GM23338 (cell line): ENCODE measurements at regions not wholly inside any gene's neighbourhood (a gene's known extent, or its start where the extent isn't known, plus 50 kb on each side); places are given as distances from the start of the nearest gene placed in this dataset.

Experiments
- ATAC-seq: fragments of 200-7000 bp; cut with Tn5 transposase; 3 replicates; pipeline ENCODE4 v1.9.1; 2020
- DNase-seq: peaks from one replicate; pipeline ENCODE4 v3.0.0-alpha.2; 2015; ENCODE audit warnings: low spot score
- H2AFZ ChIP-seq: fragments of 200-600 bp; sonication (generic); 2 replicates; pipeline ENCODE4 v1.8.0; 2016; ENCODE audit warnings: antibody characterized with exemption, mild to moderate bottlenecking, moderate library complexity
- H3F3A ChIP-seq: fragments of 200-600 bp; sonication (generic); replicated peaks from 2 replicates; pipeline ENCODE4 v1.8.0; 2017; ENCODE audit warnings: antibody characterized with exemption, mixed run types, low read depth
- H3K27ac ChIP-seq: fragments of 200-600 bp; sonication (generic); 2 replicates; pipeline ENCODE4 v1.6.1; 2016; ENCODE audit warnings: low read depth
- H3K27me3 ChIP-seq: fragments of 200-600 bp; sonication (generic); 2 replicates; pipeline ENCODE4 v1.8.0; 2016; ENCODE audit warnings: mild to moderate bottlenecking, mixed run types, moderate library complexity; ENCODE audit not compliant: insufficient read depth
- H3K36me3 ChIP-seq: fragments of 200-600 bp; sonication (generic); 2 replicates; pipeline ENCODE4 v1.8.0; 2016; ENCODE audit warnings: mild to moderate bottlenecking; ENCODE audit not compliant: insufficient read depth
- H3K4me1 ChIP-seq: fragments of 200-600 bp; sonication (generic); 2 replicates; pipeline ENCODE4 v1.8.0; 2016; ENCODE audit warnings: mild to moderate bottlenecking, moderate library complexity; ENCODE audit not compliant: insufficient read depth
- H3K4me2 ChIP-seq: fragments of 200-600 bp; sonication (generic); 2 replicates; pipeline ENCODE4 v1.7.1; 2017; ENCODE audit warnings: mixed run types
- H3K4me3 ChIP-seq: fragments of 200-600 bp; sonication (generic); 2 replicates; pipeline ENCODE4 v1.6.1; 2016; ENCODE audit warnings: mixed run types
- H3K79me2 ChIP-seq: fragments of 200-600 bp; sonication (generic); replicated peaks from 2 replicates; pipeline ENCODE4 v1.8.0; 2017; ENCODE audit warnings: mild to moderate bottlenecking; ENCODE audit not compliant: insufficient read depth
- H3K9me2 ChIP-seq: fragments of 200-600 bp; sonication (generic); 2 replicates; pipeline ENCODE4 v1.8.0; 2017; ENCODE audit not compliant: insufficient read depth
- H4K20me1 ChIP-seq: fragments of 200-600 bp; sonication (generic); replicated peaks from 2 replicates; pipeline ENCODE4 v1.8.0; 2017; ENCODE audit warnings: mild to moderate bottlenecking; ENCODE audit not compliant: insufficient read depth
- H3K27ac Mint-ChIP-seq: 2 replicates; pipeline ENCODE4 v1.8.0; 2020; ENCODE audit warnings: inconsistent platforms, mild to moderate bottlenecking, moderate library complexity, mixed read lengths
- H3K27me3 Mint-ChIP-seq: 3 replicates; pipeline ENCODE4 v1.8.0; 2022; ENCODE audit warnings: low read depth, mild to moderate bottlenecking, moderate library complexity, mixed read lengths, inconsistent platforms; ENCODE audit not compliant: insufficient read depth, poor library complexity
- H3K36me3 Mint-ChIP-seq: 3 replicates; pipeline ENCODE4 v1.8.0; 2021; ENCODE audit warnings: low read depth, mild to moderate bottlenecking, inconsistent platforms, moderate library complexity, mixed read lengths
- H3K4me1 Mint-ChIP-seq: 3 replicates; pipeline ENCODE4 v1.8.0; 2020; ENCODE audit warnings: mild to moderate bottlenecking, inconsistent platforms, mixed read lengths
- H3K4me3 Mint-ChIP-seq: 3 replicates; pipeline ENCODE4 v1.8.0; 2021; ENCODE audit warnings: moderate library complexity, mild to moderate bottlenecking, inconsistent platforms, mixed read lengths
- H3K9me3 Mint-ChIP-seq: 3 replicates; pipeline ENCODE4 v1.8.0; 2020; ENCODE audit warnings: moderate library complexity, mild to moderate bottlenecking, inconsistent platforms, mixed read lengths
- CREB1 ChIP-seq: fragments of 250-450 bp; sonication (Bioruptor Pico); IDR thresholded peaks from 2 replicates; pipeline ENCODE4 v1.5.0; 2020; ENCODE audit warnings: low read depth, mild to moderate bottlenecking, moderate library complexity
- EZH2 ChIP-seq: fragments of 200-600 bp; sonication (generic); IDR thresholded peaks from one replicate; pipeline ENCODE4 v1.8.0; 2017; ENCODE audit warnings: antibody characterized with exemption, mild to moderate bottlenecking, low read depth; ENCODE audit not compliant: unreplicated experiment
- EZH2phosphoT487 ChIP-seq: fragments of 200-600 bp; sonication (generic); IDR thresholded peaks from one replicate; pipeline ENCODE4 v1.8.1; 2018; ENCODE audit warnings: antibody characterized with exemption; ENCODE audit not compliant: unreplicated experiment
- JUNB ChIP-seq: IDR thresholded peaks from one replicate; pipeline ENCODE4 v1.6.1; 2016; ENCODE audit warnings: antibody characterized with exemption; ENCODE audit not compliant: unreplicated experiment
- NANOG ChIP-seq: IDR thresholded peaks from 2 replicates; pipeline ENCODE4 v1.6.1; 2016; ENCODE audit warnings: antibody characterized with exemption, borderline replicate concordance
- POLR2AphosphoS5 ChIP-seq: IDR thresholded peaks from 2 replicates; pipeline ENCODE4 v1.6.1; 2016; ENCODE audit warnings: antibody characterized with exemption, low read depth
- STAT1 ChIP-seq: IDR thresholded peaks from one replicate; pipeline ENCODE4 v1.6.1; 2016; ENCODE audit warnings: antibody characterized with exemption; ENCODE audit not compliant: unreplicated experiment
- ZNF114 ChIP-seq: fragments of 250-450 bp; sonication (Bioruptor Pico); IDR thresholded peaks from 2 replicates; pipeline ENCODE4 v1.5.0; 2020; ENCODE audit warnings: mild to moderate bottlenecking, moderate library complexity
- ZNF331 ChIP-seq: fragments of 250-450 bp; sonication (Bioruptor Pico); IDR thresholded peaks from 2 replicates; pipeline ENCODE4 v1.5.0; 2020; ENCODE audit warnings: low read depth, mild to moderate bottlenecking, moderate library complexity
- TF ChIP-seq, protein P1 (sequence below): IDR thresholded peaks from one replicate; pipeline ENCODE4 v1.6.1; 2018; ENCODE audit warnings: antibody characterized with exemption; ENCODE audit not compliant: unreplicated experiment
- TF ChIP-seq, protein P2 (sequence below), 2 experiments: fragments of 200-600 bp in 1 of 2; sonication (generic) in 1 of 2; conservative IDR thresholded peaks; 2 replicates each; pipeline versions ENCODE4 v1.5.1 to v1.6.1; 2016 to 2017; ENCODE audit warnings: antibody characterized with exemption in 2 of 2, low read depth in 2 of 2, mild to moderate bottlenecking in 2 of 2, moderate library complexity in 1 of 2
- TF ChIP-seq, protein P3 (sequence below): IDR thresholded peaks from 2 replicates; pipeline ENCODE4 v1.6.1; 2016; ENCODE audit warnings: antibody characterized with exemption
- TF ChIP-seq, protein P4 (sequence below): fragments of 250-450 bp; sonication (Bioruptor Pico); IDR thresholded peaks from 2 replicates; pipeline ENCODE4 v1.5.0; 2020; ENCODE audit warnings: mild to moderate bottlenecking, moderate library complexity

DNA sequence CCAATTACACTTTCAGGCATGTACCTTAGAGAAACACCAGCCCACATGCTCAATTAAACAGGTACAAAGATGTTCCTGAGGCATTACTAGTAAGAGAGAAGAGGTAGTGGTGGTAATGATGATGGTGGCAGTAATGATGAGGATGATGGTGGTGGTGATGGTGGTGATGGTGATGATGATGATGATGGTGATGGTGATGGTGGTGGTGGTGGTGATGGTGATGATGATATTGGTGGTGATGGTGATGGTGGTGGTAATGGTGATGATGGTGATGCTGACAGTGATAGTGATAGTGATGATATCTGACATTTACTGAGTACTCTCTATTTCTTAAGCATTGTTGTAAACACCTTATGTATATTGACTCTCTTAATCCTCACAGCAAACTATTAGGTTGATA, 318.4 kb downstream of the NSG2 start:
- H3K9me2 ChIP-seq: no peaks in the 10 kb centered on the region
- Mint-ChIP-seq H3K9me3 (peaks cover 13% of the 10 kb centered on the region), H3K27ac (no peak overlapping the region), H3K4me1 (no peaks in the 10 kb centered on the region), H3K36me3 (no peaks in the 10 kb centered on the region), H3K4me3 (no peak overlapping the region), H3K27me3 (peaks cover 3% of the 10 kb centered on the region)
- H3K79me2 ChIP-seq: no peaks in the 10 kb centered on the region
- H3K4me3 ChIP-seq: no peak overlapping the region
- no peaks in the 10 kb centered on the region for H4K20me1 ChIP-seq
- 0 out of 2 replicates have a peak, but pooled peaks cover 5% of the 10 kb centered on the region for H3K36me3 ChIP-seq
- H3K4me1 ChIP-seq: no peaks in the 10 kb centered on the region
- H3K27me3 ChIP-seq: no peaks in the 10 kb centered on the region
- no peak overlapping the region for H3K27ac ChIP-seq
- no peak overlapping the region for H2AFZ ChIP-seq
- TF ChIP-seq, protein P1, sequence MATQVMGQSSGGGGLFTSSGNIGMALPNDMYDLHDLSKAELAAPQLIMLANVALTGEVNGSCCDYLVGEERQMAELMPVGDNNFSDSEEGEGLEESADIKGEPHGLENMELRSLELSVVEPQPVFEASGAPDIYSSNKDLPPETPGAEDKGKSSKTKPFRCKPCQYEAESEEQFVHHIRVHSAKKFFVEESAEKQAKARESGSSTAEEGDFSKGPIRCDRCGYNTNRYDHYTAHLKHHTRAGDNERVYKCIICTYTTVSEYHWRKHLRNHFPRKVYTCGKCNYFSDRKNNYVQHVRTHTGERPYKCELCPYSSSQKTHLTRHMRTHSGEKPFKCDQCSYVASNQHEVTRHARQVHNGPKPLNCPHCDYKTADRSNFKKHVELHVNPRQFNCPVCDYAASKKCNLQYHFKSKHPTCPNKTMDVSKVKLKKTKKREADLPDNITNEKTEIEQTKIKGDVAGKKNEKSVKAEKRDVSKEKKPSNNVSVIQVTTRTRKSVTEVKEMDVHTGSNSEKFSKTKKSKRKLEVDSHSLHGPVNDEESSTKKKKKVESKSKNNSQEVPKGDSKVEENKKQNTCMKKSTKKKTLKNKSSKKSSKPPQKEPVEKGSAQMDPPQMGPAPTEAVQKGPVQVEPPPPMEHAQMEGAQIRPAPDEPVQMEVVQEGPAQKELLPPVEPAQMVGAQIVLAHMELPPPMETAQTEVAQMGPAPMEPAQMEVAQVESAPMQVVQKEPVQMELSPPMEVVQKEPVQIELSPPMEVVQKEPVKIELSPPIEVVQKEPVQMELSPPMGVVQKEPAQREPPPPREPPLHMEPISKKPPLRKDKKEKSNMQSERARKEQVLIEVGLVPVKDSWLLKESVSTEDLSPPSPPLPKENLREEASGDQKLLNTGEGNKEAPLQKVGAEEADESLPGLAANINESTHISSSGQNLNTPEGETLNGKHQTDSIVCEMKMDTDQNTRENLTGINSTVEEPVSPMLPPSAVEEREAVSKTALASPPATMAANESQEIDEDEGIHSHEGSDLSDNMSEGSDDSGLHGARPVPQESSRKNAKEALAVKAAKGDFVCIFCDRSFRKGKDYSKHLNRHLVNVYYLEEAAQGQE: no peak
- no peak for TF ChIP-seq EZH2
- TF ChIP-seq NANOG: no peak
- TF ChIP-seq CREB1 (CRISPR knock-in tag): no peak
- no peak for TF ChIP-seq ZNF114 (CRISPR knock-in tag)
- TF ChIP-seq, protein P2, sequence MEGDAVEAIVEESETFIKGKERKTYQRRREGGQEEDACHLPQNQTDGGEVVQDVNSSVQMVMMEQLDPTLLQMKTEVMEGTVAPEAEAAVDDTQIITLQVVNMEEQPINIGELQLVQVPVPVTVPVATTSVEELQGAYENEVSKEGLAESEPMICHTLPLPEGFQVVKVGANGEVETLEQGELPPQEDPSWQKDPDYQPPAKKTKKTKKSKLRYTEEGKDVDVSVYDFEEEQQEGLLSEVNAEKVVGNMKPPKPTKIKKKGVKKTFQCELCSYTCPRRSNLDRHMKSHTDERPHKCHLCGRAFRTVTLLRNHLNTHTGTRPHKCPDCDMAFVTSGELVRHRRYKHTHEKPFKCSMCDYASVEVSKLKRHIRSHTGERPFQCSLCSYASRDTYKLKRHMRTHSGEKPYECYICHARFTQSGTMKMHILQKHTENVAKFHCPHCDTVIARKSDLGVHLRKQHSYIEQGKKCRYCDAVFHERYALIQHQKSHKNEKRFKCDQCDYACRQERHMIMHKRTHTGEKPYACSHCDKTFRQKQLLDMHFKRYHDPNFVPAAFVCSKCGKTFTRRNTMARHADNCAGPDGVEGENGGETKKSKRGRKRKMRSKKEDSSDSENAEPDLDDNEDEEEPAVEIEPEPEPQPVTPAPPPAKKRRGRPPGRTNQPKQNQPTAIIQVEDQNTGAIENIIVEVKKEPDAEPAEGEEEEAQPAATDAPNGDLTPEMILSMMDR (conservative IDR thresholded peaks at IDR 0.05; ENCODE audit: low read depth in 2 of 2): no peak
- TF ChIP-seq POLR2AphosphoS5: no peak
- TF ChIP-seq, protein P3, sequence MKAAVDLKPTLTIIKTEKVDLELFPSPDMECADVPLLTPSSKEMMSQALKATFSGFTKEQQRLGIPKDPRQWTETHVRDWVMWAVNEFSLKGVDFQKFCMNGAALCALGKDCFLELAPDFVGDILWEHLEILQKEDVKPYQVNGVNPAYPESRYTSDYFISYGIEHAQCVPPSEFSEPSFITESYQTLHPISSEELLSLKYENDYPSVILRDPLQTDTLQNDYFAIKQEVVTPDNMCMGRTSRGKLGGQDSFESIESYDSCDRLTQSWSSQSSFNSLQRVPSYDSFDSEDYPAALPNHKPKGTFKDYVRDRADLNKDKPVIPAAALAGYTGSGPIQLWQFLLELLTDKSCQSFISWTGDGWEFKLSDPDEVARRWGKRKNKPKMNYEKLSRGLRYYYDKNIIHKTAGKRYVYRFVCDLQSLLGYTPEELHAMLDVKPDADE: no peak
- TF ChIP-seq JUNB: no peak
- no peak for TF ChIP-seq ZNF331 (CRISPR knock-in tag)
- no peak for TF ChIP-seq EZH2phosphoT487
- TF ChIP-seq STAT1: no peak
- TF ChIP-seq, protein P4, sequence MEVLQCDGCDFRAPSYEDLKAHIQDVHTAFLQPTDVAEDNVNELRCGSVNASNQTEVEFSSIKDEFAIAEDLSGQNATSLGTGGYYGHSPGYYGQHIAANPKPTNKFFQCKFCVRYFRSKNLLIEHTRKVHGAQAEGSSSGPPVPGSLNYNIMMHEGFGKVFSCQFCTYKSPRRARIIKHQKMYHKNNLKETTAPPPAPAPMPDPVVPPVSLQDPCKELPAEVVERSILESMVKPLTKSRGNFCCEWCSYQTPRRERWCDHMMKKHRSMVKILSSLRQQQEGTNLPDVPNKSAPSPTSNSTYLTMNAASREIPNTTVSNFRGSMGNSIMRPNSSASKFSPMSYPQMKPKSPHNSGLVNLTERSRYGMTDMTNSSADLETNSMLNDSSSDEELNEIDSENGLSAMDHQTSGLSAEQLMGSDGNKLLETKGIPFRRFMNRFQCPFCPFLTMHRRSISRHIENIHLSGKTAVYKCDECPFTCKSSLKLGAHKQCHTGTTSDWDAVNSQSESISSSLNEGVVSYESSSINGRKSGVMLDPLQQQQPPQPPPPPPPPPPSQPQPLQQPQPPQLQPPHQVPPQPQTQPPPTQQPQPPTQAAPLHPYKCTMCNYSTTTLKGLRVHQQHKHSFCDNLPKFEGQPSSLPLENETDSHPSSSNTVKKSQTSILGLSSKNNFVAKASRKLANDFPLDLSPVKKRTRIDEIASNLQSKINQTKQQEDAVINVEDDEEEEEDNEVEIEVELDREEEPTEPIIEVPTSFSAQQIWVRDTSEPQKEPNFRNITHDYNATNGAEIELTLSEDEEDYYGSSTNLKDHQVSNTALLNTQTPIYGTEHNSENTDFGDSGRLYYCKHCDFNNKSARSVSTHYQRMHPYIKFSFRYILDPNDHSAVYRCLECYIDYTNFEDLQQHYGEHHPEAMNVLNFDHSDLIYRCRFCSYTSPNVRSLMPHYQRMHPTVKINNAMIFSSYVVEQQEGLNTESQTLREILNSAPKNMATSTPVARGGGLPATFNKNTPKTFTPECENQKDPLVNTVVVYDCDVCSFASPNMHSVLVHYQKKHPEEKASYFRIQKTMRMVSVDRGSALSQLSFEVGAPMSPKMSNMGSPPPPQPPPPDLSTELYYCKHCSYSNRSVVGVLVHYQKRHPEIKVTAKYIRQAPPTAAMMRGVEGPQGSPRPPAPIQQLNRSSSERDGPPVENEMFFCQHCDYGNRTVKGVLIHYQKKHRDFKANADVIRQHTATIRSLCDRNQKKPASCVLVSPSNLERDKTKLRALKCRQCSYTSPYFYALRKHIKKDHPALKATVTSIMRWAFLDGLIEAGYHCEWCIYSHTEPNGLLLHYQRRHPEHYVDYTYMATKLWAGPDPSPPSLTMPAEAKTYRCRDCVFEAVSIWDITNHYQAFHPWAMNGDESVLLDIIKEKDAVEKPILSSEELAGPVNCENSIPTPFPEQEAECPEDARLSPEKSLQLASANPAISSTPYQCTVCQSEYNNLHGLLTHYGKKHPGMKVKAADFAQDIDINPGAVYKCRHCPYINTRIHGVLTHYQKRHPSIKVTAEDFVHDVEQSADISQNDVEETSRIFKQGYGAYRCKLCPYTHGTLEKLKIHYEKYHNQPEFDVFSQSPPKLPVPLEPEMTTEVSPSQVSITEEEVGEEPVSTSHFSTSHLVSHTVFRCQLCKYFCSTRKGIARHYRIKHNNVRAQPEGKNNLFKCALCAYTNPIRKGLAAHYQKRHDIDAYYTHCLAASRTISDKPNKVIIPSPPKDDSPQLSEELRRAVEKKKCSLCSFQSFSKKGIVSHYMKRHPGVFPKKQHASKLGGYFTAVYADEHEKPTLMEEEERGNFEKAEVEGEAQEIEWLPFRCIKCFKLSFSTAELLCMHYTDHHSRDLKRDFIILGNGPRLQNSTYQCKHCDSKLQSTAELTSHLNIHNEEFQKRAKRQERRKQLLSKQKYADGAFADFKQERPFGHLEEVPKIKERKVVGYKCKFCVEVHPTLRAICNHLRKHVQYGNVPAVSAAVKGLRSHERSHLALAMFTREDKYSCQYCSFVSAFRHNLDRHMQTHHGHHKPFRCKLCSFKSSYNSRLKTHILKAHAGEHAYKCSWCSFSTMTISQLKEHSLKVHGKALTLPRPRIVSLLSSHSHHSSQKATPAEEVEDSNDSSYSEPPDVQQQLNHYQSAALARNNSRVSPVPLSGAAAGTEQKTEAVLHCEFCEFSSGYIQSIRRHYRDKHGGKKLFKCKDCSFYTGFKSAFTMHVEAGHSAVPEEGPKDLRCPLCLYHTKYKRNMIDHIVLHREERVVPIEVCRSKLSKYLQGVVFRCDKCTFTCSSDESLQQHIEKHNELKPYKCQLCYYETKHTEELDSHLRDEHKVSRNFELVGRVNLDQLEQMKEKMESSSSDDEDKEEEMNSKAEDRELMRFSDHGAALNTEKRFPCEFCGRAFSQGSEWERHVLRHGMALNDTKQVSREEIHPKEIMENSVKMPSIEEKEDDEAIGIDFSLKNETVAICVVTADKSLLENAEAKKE (CRISPR knock-in tag): no peak
- ATAC-seq (no peak), DNase-seq (no peak)
- no peaks in the 10 kb centered on the region for H3F3A ChIP-seq
- no peak overlapping the region for H3K4me2 ChIP-seq
